HL-60 (cell line): ENCODE measurements at regions not wholly inside any gene's neighbourhood (a gene's known extent, or its start where the extent isn't known, plus 50 kb on each side); places are given as distances from the start of the nearest gene placed in this dataset.

Source experiments
- CTCF ChIP-seq: IDR thresholded peaks from one replicate; pipeline ENCODE4 v1.5.1; 2011; ENCODE audit warnings: low read length, control low read depth, inconsistent platforms; ENCODE audit not compliant: insufficient read depth
- GABPA ChIP-seq: IDR thresholded peaks from 2 replicates; pipeline ENCODE4 v1.6.1; 2012; ENCODE audit warnings: low read depth
- POLR2AphosphoS5 ChIP-seq: IDR thresholded peaks from 2 replicates; pipeline ENCODE4 v1.6.1; 2012; ENCODE audit warnings: low read depth
- SPI1 ChIP-seq: IDR thresholded peaks from 2 replicates; pipeline ENCODE4 v1.6.1; 2012; ENCODE audit warnings: low read depth, mild to moderate bottlenecking, borderline replicate concordance
- TF ChIP-seq, protein P1 (sequence below): IDR thresholded peaks from 2 replicates; pipeline ENCODE4 v1.6.1; 2012; ENCODE audit warnings: low read depth; ENCODE audit not compliant: insufficient replicate concordance

DNA sequence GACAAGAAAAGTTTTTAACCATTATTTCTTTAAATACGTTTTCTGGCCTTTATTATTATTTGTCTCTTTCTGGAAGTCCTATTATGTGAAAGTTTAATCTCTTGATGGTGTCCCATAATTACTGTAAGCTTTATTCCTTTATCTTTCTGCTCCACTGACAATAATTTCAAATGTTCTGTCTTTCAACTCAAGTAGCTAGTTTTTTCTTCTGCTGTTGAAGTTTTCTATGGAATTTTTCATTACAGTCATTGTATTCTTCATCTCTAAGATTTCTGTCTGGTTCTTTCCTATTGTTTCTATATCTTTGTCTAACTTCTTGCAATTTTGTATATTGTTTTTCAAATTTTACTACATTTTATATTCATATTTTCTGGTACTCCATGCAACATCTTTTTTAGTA lies 173.6 kb upstream of the MGAT4C start:
- TF ChIP-seq POLR2AphosphoS5 (no peak), CTCF (no peak), GABPA (no peak), SPI1 (no peak)
- TF ChIP-seq, protein P1, sequence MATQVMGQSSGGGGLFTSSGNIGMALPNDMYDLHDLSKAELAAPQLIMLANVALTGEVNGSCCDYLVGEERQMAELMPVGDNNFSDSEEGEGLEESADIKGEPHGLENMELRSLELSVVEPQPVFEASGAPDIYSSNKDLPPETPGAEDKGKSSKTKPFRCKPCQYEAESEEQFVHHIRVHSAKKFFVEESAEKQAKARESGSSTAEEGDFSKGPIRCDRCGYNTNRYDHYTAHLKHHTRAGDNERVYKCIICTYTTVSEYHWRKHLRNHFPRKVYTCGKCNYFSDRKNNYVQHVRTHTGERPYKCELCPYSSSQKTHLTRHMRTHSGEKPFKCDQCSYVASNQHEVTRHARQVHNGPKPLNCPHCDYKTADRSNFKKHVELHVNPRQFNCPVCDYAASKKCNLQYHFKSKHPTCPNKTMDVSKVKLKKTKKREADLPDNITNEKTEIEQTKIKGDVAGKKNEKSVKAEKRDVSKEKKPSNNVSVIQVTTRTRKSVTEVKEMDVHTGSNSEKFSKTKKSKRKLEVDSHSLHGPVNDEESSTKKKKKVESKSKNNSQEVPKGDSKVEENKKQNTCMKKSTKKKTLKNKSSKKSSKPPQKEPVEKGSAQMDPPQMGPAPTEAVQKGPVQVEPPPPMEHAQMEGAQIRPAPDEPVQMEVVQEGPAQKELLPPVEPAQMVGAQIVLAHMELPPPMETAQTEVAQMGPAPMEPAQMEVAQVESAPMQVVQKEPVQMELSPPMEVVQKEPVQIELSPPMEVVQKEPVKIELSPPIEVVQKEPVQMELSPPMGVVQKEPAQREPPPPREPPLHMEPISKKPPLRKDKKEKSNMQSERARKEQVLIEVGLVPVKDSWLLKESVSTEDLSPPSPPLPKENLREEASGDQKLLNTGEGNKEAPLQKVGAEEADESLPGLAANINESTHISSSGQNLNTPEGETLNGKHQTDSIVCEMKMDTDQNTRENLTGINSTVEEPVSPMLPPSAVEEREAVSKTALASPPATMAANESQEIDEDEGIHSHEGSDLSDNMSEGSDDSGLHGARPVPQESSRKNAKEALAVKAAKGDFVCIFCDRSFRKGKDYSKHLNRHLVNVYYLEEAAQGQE: no peak
